ENCODE measurements at regions not wholly inside any gene's neighbourhood (a gene's known extent, or its start where the extent isn't known, plus 50 kb on each side); places are given as distances from the start of the nearest gene placed in this dataset.

DNA sequence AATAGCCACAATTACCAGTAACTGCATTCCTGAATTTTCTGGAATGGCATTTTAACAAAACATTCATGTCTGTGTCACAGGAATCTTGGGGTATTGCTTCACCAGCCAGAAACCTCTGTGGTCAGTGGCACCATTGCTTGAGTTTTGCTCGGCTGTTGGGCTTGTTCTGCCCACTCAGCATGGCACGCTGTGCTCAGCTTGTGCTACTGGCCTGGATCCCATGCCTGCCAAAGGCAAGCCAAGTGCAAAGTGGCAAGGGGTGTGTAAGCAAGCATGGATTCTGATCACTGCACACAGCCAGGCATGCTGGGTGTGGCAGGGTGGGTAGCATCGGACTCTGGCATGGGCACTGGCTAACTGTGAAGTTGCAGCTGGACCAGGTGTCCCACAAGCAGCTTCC is 1150.9 kb downstream of the MRPL39 start:
- Mint-ChIP-seq H3K4me3 (ENCODE audit: unreplicated experiment) (no peak overlapping the region), H3K27ac (ENCODE audit: unreplicated experiment) (no peak overlapping the region), H3K27me3 (ENCODE audit: low read depth) (no peaks in the 10 kb centered on the region), H3K9me3 (ENCODE audit: low read depth) (peaks cover 11% of the 10 kb centered on the region), H3K4me1 (ENCODE audit: low read depth) (no peaks in the 10 kb centered on the region), H3K36me3 (ENCODE audit: low read depth) (no peaks in the 10 kb centered on the region)
- TF ChIP-seq, protein P1, sequence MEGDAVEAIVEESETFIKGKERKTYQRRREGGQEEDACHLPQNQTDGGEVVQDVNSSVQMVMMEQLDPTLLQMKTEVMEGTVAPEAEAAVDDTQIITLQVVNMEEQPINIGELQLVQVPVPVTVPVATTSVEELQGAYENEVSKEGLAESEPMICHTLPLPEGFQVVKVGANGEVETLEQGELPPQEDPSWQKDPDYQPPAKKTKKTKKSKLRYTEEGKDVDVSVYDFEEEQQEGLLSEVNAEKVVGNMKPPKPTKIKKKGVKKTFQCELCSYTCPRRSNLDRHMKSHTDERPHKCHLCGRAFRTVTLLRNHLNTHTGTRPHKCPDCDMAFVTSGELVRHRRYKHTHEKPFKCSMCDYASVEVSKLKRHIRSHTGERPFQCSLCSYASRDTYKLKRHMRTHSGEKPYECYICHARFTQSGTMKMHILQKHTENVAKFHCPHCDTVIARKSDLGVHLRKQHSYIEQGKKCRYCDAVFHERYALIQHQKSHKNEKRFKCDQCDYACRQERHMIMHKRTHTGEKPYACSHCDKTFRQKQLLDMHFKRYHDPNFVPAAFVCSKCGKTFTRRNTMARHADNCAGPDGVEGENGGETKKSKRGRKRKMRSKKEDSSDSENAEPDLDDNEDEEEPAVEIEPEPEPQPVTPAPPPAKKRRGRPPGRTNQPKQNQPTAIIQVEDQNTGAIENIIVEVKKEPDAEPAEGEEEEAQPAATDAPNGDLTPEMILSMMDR (IDR thresholded peaks at IDR 0.05): no peak
- no peak for DNase-seq (ENCODE audit: low spot score)

DNA sequence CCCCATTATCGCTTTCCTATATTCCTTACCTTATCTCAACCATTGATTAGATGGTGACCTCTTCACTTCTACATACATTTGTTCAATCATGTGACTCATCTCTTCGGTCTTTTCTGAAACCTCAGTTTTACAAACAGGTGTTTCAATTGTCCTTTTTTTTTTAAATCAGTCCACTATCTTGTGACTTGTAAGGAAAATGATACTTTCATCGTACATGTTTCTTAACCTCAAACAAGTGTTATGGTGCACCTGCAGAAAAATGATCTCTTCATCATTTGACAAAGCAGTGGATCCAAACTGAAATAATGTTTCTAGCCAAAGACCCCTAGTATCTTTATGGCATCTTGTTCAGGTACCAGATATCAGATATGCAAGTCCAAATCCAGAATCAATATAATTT is 1157.2 kb downstream of the MRPL39 start:
- Mint-ChIP-seq H3K4me3 (ENCODE audit: unreplicated experiment) (no peak overlapping the region), H3K27me3 (ENCODE audit: low read depth) (no peaks in the 10 kb centered on the region), H3K36me3 (ENCODE audit: low read depth) (no peaks in the 10 kb centered on the region), H3K4me1 (ENCODE audit: low read depth) (no peaks in the 10 kb centered on the region), H3K27ac (ENCODE audit: unreplicated experiment) (no peak overlapping the region), H3K9me3 (ENCODE audit: low read depth) (peaks cover 29% of the 10 kb centered on the region)
- TF ChIP-seq, protein P1 (IDR thresholded peaks at IDR 0.05): no peak
- no peak for DNase-seq (ENCODE audit: low spot score)

DNA sequence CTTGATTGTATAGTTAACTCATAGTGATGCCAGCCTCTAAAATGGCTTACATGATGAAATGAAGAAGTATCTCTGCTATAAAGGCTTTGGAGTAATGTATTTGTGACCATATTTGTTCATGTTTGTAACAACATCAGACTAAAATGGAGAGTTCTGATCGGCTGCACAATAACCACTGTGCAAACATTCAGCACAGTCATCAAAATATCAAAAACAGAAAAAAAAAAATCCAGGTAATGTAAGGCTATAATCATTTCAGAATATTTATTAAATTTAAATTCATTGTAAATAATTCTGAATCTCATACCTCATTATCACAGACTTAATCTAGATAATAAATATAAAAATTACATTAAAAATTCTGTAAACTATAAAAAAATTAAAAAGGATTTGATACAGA is 1161.8 kb downstream of the MRPL39 start:
- H3K36me3 Mint-ChIP-seq (ENCODE audit: low read depth): peaks cover 2% of the 10 kb centered on the region
- H3K4me1 Mint-ChIP-seq (ENCODE audit: low read depth): no peaks in the 10 kb centered on the region
- peaks cover 54% of the 10 kb centered on the region for H3K9me3 Mint-ChIP-seq (ENCODE audit: low read depth)
- no peak overlapping the region for H3K27ac Mint-ChIP-seq (ENCODE audit: unreplicated experiment)
- no peaks in the 10 kb centered on the region for H3K27me3 Mint-ChIP-seq (ENCODE audit: low read depth)
- no peak overlapping the region for H3K4me3 Mint-ChIP-seq (ENCODE audit: unreplicated experiment)
- TF ChIP-seq, protein P1 (IDR thresholded peaks at IDR 0.05): no peak
- DNase-seq (ENCODE audit: low spot score): no peak

DNA sequence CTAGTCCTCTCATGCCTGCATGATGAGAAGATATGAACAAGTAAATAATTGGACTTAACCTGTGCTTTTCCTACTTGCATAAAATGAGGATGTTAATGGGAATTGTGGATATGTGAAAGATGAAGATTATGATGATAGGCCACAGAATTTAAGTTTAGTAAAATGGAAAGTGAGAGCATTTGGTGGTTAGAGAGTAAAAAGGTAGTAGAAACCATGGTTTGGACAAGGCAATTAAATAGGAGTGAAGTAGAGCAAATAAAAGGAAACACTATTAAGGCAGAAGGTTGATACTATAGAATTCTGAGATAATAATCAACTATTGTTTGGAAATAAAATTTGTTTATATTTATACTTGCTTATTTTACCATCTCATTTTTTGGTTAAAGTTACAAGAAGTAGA is 1162.5 kb downstream of the MRPL39 start:
- Mint-ChIP-seq H3K9me3 (ENCODE audit: low read depth) (peaks cover 58% of the 10 kb centered on the region), H3K27ac (ENCODE audit: unreplicated experiment) (no peak overlapping the region)

DNA sequence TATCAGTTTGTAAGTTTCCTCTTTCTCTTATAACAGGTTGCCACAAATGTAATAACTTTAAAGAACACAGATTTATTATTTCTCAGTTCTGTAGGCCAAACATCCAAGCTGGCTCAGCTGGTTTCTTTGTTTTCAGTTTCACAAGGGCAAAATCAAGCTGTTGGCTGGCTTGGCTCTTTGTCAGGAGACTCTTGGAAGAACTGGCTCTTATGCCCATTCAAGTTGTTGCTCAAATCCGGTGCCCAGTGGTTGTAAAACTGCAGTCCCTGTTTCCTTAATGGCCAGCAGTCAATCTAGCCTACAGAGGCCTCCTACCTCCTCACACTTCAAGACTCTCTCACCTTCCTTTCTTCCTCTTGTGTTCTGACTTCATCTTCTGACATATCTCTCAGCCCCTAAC is 1171.0 kb downstream of the MRPL39 start:
- TF ChIP-seq, protein P1 (IDR thresholded peaks at IDR 0.05): no peak
- Mint-ChIP-seq H3K36me3 (ENCODE audit: low read depth) (no peaks in the 10 kb centered on the region), H3K4me1 (ENCODE audit: low read depth) (no peaks in the 10 kb centered on the region), H3K27ac (ENCODE audit: unreplicated experiment) (no peak overlapping the region), H3K9me3 (ENCODE audit: low read depth) (peaks cover 49% of the 10 kb centered on the region), H3K27me3 (ENCODE audit: low read depth) (no peaks in the 10 kb centered on the region), H3K4me3 (ENCODE audit: unreplicated experiment) (no peak overlapping the region)
- DNase-seq (ENCODE audit: low spot score): no peak

More for the DNA sequence above, 1162.5 kb downstream of the MRPL39 start:
- Mint-ChIP-seq H3K36me3 (ENCODE audit: low read depth) (peaks cover 2% of the 10 kb centered on the region), H3K4me1 (ENCODE audit: low read depth) (no peaks in the 10 kb centered on the region), H3K27me3 (ENCODE audit: low read depth) (no peaks in the 10 kb centered on the region), H3K4me3 (ENCODE audit: unreplicated experiment) (no peak overlapping the region)
- DNase-seq (ENCODE audit: low spot score): no peak
- TF ChIP-seq, protein P1 (IDR thresholded peaks at IDR 0.05): no peak

All from chondrocyte (in vitro differentiated cells).